Glomerular visceral epithelial cell (primary cell): ENCODE measurements at regions not wholly inside any gene's neighbourhood (a gene's known extent, or its start where the extent isn't known, plus 50 kb on each side); places are given as distances from the start of the nearest gene placed in this dataset.

Source experiments
- DNase-seq: peaks from one replicate; pipeline ENCODE4 v3.0.0-alpha.2; 2016; ENCODE audit errors: extremely low spot score

DNA sequence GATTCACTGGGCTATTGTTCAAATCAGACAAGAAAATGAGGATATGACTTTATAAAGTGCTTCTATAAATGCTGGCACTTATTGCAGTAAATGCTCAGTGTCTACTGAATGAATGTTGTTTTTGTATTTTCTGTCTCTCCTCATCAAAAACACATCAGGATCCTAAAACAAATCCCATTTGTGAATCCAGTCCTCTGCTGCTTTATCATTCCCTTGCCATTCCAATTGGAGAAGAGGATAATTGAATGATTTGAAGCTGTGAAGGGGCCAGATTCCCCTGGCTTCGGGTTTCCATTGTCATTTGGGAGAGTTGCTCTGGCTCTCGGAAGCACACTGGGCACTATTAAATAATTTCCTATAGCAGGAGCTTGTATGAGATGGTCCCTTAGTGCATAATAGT, 666.8 kb downstream of the ACTL7B start:
- DNase-seq: no peak

DNA sequence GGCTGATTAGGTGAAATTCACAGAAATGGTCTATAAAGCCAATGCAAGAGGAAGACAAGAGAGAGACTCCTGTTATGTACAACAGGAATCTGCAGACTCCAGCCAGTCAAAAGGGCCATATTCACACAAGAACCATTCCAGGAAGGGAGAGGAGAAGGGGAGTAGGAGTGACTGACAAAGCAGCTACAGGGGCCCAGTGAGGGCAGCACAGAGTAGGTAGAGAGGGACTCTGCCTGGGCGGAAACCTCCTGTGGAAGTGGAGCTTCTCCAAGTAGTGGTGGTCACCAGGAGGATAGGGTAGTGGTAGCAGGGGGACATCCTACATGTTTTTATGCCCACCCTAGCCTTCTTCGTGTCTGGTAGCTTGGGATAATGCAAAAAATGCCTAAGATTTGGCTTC, 667.3 kb downstream of the ACTL7B start:
- no peak for DNase-seq

DNA sequence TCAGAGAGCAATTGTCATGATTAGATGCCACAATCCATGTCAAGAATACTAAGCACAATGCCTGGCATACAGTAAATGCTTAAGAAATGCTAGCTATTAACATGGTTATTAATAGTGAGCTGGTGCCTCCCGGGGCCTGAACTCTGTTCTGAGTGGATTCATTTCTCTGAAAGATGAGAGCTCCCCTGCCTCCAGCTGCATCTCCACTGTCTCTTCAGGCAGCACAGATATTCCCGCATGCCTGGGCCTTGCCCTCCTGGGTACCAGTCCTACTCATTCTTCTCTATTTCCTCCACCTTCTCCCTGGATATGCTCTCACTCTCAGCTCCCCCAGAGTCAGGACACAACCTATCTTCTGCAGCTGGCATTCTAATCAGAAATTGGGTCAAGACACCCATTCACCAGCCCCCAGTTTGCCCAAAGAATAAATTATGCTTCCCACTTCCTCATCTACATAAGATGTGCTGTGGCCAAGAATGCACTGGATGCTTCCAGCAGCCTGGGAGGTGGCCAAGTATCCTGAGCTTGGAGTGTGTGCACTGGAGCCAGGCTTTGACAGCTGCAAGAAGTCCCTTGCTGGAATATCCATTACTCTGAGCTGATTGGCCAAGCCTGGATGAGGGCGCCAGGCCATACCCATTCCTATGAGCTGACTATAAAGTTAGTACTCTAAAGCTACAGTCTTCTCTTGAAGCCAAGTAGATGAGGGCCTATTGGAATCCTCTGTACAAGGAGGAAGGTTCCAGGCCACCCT, 669.0 kb downstream of the ACTL7B start:
- peak; percentile 61 for DNase-seq

DNA sequence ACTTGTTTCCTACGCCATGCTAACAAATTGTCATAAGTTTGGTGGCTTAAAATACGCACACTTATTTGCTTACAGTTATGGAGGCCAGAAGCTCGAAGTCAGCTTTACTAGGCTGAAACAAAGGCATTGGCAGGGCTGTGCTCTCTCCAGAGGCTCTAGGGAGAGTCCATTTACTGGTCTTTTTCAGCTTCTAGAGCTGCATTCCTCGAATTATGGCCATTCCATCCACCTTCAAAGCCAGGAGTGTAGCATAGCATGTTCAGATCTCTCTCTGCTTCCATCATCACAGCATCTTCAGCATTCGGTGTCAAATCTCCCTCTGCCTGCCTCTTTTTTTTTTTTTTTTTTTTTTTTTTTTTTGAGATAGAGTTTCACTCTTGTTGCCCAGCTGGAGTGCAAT, 670.2 kb downstream of the ACTL7B start:
- no peak for DNase-seq

DNA sequence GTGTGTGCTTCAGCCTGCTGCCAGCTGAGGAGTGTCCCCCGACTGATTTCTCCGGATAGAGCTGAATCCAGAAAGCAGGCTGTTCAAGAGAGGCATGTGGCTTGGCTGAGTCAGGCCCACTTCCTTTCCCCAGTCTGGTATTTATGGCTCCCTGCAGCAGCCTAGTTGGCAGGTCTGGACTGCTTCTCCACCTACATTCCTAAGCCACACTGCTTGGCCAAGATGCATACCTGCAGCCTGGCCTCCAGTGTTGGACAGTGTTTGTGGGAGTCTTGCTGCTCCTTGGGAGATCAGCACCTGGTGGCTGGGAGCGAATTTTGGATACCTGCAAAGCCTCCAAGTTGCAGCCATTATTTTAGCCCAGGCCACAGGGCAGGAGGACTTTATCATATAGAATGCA, 670.8 kb downstream of the ACTL7B start:
- peak; percentile 73 for DNase-seq

DNA sequence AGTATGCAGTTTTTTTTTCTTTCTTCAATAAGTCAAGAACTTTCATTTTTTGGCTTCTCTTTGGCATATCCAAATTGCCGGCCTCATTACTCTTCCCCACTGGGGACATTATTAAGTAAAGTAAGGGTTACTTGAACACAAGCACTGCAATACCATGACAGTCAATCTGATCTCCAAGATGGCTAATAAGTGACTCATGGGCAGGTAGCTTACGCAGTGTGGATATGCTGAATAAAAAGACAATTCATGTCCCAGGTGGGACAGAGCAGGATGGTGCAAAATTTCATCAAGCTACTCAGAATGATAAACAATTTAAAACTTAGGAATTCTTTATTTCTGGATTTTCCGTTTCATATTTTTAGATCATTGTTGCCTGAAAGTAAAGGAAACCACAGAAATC, 671.8 kb downstream of the ACTL7B start:
- no peak for DNase-seq

DNA sequence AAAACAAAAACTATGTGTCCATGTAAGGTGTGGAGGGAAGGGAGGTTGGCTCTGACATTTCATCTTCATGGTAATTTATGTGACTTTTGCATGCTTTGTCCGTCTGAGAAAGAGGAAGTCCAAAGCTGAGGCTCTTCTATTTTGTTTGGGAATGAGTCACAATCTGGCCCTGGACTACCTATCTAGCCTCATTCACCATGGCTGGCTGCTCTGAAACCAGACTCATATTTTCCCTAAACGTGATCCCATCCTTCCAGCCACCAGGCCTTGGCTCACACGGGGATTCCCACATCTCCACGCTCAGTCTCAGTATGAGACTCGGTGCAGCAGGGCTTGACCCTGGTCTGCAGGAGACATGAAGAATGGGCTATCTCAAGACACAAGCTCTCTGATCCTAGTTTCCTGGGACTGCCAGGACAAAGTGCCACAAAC, 672.8 kb downstream of the ACTL7B start:
- DNase-seq: peak; percentile 78

DNA sequence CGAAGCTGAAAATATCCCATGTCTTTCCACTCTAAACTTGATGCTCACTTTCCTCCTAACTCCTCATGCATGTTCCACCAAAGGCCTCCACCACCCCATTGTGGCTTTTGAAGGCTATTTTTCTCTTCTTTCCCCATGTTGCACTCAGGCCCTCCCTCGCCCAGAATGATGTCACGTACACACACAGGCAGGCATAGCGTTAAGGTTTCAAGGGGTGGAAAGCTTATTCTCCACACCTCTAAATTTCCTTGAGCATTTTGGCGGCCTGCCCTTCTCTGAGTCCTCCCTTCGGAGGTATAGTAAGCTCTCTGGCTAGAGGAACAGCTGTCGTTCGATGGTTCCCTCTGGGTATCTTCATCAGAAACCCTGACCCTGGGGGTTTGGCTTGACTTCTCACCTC, 673.5 kb downstream of the ACTL7B start:
- no peak for DNase-seq

DNA sequence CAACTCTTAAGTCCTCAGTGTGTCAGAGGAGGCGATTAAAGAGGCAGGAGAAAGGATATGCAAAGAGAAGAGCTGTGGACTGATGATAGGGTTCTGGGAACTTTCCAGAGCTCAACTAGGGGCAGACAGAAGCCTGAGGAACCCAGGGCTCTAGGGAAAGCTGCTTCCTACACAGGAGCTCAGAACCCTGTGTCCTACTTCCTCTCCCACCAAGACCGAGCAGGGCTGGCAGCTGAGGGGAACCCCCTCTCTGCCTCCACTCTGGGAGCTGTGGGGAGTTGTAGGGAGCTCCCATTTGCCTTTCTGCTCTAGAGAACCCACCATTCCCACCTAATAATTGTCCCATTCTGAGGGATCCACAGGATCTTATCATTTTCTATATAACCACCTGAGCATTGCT, 674.3 kb downstream of the ACTL7B start:
- no peak for DNase-seq

DNA sequence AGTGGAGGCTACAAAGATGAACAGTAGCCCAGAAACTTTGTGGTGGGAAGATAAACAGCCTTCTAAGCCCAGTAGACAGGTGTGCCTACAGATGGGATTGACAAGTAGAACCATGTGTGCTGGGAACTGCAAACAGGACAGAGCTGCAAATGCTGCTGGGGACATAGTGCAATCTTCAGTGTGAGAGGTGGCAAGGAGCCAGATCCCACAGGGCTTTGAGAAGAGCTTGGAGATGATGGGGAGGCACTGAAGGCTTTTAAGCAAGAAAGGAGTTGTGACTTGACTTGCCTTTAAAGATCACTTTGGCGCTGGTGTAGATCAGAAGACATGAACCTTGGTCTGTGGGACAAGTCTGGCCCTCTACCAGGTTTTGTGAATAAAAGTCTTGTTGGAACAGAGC, 675.2 kb downstream of the ACTL7B start:
- DNase-seq: no peak

DNA sequence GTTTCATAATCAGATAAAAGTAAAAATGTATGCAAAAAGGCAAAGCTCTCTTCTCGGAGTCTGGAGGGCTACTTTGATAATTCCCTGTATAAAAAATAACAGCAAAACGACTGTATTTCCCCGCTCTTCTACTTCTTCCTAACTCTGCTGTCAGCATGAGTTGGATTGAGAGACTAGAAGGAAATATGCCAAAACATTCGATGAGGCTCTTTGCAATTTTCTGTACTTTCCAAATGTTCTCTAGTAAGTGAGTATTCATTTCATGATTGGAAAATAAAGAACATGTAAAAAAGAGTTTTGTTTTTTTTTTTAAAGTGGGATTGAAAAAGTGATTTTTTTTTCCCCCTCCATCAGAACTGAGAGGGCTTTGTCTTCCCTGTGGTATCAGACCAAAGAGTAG, 677.5 kb downstream of the ACTL7B start:
- no peak for DNase-seq

DNA sequence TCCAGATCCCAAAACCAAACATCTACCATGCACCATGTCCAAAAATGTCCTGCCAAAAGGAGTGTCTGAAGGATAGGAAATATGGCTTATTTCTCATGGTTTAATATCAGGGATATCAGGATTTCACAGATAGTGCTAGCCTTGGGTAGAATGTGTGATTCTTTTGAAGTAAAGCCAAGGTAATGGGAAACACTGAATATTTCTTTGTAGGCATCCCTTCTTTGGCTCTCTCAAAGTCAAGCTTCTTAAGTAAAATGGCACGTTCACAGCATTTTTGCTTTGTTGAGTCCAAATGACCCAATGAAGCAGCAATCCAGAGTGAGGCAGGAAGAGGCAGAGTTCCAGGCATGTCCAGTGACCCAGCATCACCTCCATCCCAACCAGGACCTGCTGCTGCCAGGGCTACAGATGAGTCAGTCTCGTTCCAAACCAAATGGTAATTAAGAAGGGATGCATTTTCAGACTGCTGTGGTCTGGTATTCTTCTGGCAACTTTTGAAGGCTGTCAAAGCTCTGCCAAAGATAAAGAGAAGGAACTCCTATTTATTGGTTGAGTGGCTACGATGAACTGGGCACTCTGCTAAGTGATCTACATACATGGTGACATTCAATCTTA, 678.8 kb upstream of the KLF4 start:
- peak; percentile 45 for DNase-seq

DNA sequence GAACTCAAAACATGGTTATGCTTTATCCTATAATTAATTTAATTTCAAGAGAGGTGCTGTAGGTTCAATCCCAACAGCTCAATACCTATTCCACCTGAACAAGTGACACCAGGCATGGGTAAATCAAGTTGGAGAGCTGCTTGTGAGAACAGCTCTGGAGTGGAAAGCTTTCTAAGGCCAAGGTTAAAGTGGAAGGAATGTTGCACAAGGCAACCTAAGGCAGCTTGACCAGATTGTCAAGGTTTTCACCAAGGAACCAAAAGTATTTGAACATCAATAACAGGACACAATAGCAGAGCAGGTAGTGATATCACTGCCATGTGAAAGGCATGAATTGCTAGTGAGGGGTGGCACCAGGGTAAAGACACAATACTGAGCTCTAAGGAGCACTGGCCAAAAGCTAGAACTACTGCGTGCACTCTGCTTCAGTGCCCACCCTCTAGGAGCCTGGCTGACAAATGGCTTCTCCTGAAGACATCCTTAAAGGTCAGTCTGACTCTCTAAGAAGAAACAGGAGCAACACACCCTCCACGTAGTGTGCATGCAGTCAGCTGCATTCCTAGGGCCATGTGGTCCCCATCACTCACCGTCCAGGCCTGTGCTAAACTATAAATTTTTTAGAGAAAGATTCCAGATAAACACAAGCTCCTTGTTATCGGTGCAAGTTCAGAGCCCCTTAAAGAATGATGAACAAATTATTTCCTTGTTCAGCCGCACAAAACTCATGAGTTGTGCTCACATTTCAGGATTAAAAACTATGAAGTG, 677.7 kb upstream of the KLF4 start:
- no peak for DNase-seq

DNA sequence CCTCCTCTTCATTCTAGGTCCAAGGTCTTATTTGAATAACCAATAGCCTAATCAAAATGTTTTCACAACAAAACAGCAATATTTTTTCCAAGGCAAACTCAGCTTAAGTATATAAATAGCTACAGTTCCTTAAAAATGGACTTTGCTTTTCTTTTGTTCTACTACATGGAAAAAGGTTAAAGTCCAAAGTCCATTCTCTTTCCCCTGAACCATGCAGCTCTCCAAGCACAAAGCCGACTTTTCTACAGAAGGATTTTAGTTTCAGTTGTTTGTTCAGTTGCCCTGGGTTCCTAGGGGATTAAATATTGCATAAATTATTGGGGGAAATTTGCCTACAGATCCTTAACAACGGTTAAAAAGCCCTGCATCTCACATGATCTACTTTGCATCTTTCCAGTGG, 677.0 kb upstream of the KLF4 start:
- DNase-seq: no peak

DNA sequence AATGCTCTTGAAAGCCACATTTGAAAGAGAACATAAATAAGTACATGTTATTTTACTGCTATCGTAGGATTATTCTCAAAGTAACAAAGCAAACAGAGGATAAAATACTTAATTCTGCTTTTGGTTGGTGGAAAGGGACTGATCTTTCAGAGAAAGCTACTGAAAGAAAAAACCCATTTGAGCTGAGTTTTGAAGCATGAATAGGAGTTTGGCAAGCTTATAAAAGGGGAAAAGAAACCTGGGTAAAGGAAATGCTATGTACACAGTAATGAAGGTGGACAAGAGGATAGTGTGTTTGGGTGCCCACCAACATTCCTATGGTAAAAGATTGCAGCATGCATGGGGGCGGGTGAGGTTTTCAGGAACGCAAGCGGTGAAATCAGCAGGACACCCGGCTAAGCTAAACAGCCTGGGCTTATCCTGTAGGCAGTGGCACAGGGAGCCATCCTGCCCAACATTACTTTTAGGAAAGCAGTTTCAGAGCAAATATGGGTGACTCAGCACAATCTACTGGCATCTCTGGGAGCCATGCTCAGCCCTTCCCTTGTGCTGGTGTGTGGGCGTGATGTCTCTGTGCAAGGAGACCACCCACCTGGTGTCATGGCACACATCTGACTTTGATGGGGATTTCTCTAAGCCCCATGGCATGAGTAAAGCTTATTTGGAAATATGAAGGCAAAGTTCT, 673.9 kb upstream of the KLF4 start:
- no peak for DNase-seq

DNA sequence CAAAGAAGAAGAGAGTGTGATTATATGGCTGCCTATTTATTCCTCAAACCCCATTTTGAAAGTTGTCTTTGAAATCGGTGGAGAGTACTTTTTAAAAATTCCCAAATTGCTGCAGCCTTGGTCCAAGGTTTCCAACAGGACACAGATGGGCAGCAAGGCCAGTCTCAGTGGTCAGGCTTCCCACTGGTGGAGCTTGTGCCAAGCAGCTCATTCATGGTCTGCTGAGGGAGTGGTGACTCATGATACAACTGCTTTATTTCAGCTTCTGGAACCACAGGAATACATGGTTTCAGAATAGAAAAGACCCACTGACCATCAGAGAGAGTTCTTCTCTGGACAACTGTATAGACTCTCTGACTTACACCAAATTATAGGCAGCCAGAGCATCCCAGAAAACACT, 673.1 kb upstream of the KLF4 start:
- peak; percentile 76 for DNase-seq

DNA sequence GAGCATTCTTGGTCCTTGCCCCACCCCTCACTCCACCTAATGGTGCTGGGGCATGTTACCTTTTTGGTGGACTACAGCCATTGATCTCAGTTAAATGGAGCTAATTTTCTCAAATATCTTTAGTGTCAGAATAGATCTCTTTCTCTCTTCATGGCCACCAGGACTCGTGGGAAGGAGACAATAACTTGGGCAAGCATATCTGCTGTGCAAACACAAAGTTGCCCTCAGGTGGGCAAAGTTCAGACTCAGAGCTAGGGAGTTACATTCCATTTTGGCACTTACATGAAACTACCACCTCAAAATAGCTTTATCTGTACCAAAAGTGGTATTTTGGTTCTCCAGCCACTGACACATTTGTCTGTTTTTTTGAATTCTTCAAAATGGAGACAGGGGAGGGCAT, 671.9 kb upstream of the KLF4 start:
- no peak for DNase-seq

DNA sequence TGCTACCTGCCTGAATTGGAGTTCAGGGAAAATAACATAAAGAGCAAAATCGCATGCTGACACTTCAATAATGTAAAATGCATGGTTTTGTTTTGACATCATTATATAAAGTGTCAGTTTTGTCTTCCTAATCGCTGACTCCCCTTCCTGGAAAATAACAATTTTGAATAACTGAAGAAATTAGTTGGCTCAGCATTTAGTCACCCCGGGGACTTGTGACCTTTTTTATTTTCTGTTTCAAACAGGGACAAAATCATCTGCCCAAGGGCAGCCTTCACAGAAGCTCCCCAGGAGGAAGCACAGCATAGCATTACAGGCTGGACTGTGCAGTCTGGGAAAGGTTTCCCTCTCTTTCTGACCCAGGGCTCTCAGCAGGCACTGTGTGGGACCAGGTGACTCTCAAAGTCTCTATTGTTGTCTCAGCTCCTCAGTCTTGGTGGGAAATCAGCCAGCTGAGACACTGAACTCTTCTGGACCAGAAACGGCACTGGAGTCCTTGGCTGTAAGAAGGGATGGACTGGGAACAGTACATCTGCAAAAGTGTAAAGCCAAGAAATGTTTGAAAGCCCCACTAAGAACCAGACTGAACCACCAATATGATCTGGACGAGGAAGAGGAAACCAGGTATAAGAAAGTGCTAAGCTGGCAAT, 671.3 kb upstream of the KLF4 start:
- no peak for DNase-seq

DNA sequence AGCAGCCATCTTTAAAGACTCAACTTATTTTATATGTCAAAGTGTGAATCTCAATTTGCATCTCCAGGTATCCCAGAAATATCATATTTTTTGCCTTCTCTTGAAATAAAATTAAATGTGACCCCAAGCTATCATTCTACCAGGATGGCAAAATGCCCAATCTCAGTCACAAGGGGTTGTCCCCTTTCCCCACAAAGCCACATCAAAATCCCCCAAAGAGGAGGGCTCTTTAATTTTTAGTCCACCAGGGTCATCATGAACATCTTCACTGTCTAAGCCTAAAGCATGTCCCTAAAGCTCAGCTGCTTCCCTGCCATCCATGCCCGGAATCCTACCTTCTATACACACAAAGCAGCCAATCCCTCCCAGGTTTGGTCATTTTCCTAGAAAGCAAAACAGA, 670.5 kb upstream of the KLF4 start:
- no peak for DNase-seq

DNA sequence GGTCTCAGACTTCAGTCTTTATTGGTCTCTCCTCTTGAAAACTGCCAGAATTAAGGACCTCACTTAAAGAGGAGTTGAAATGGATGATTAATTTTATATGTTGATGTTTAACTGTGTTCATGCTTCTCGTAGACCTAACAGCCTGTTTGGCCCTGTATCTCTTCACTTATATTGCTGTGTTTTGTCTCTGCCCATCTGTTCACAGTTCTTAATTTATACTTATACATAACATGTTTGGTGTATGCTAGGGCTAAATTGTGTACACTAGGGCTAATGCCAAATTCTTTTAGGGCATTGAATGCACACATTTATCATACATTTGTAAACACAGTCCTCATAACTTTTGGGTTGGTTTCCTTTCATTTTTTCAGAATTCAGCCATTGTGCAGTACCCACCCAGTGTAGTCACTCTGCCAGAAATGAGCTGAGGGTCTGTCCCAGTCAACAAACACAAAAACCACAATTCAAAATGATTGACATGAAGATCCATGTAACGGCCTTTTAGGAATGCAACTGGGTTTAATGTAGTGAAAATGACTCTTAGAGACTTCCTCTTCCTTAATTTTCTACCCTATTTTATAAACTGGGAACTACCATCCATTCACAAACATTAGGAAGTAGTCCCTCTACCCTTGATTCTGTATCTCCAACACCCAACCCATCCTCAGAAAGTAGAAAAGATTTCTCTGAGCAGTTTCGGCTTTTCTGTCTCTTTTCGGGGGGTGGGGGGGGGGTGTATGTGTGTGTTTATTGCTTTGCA, 668.8 kb upstream of the KLF4 start:
- no peak for DNase-seq
